IMR-90 (cell line): ENCODE measurements at regions not wholly inside any gene's neighbourhood (a gene's known extent, or its start where the extent isn't known, plus 50 kb on each side); places are given as distances from the start of the nearest gene placed in this dataset.

Experiments
- ATAC-seq: fragments of 200-7000 bp; cut with Tn5 transposase; 2 replicates; pipeline ENCODE4 v1.9.1; 2020; ENCODE audit warnings: low read depth, mild to moderate bottlenecking, moderate library complexity
- BruUV-seq: library from RNA; stranded (reverse); fragments of 400-500 nt; replicated peaks from 2 replicates; lab custom pipeline; 2021; lab: Mats Ljungman, UMichigan
- CTCF ChIA-PET: fragments of 300-600 bp; formaldehyde crosslinking; extraction: SDS; loops from one replicate; lab custom pipeline; 2021; ENCODE audit warnings: antibody characterized with exemption; lab: Yijun Ruan, JAX
- POLR2A ChIA-PET: fragments of 300-600 bp; sonication (Branson Sonifier 250); formaldehyde crosslinking; loops from one replicate; lab custom pipeline; 2022; ENCODE audit warnings: antibody characterized with exemption; ENCODE audit not compliant: unreplicated experiment; lab: Charles Lee
- DNase-seq: peaks from one replicate; pipeline ENCODE4 v3.0.0; 2013
- H2AFZ ChIP-seq: replicated peaks from 2 replicates; pipeline ENCODE3; 2013; ENCODE audit warnings: low read length, mild to moderate bottlenecking; ENCODE audit not compliant: poor library complexity
- H2AK5ac ChIP-seq: 2 replicates; pipeline ENCODE4 v1.6.1; 2013; ENCODE audit warnings: low read depth, low read length, inconsistent platforms
- H2AK9ac ChIP-seq: replicated peaks from 2 replicates; pipeline ENCODE3; 2013; ENCODE audit warnings: mild to moderate bottlenecking, low read depth, low read length, moderate library complexity; ENCODE audit not compliant: poor library complexity
- H2BK120ac ChIP-seq: 2 replicates; pipeline ENCODE4 v1.6.1; 2013; ENCODE audit warnings: low read depth, low read length, inconsistent platforms
- H2BK15ac ChIP-seq: 3 replicates; pipeline ENCODE4 v1.6.1; 2013; ENCODE audit warnings: low read depth, low read length, inconsistent platforms
- H2BK20ac ChIP-seq: 2 replicates; pipeline ENCODE4 v1.6.1; 2013; ENCODE audit warnings: low read depth, mild to moderate bottlenecking, inconsistent platforms, low read length, moderate library complexity
- H2BK5ac ChIP-seq: 2 replicates; pipeline ENCODE4 v1.6.1; 2013; ENCODE audit warnings: mild to moderate bottlenecking, low read depth, low read length, inconsistent platforms; ENCODE audit not compliant: poor library complexity, severe bottlenecking
- H3K14ac ChIP-seq: replicated peaks from 2 replicates; pipeline ENCODE4 v1.6.1; 2013; ENCODE audit warnings: low read depth, low read length, inconsistent platforms
- H3K18ac ChIP-seq: 2 replicates; pipeline ENCODE4 v1.6.1; 2013; ENCODE audit warnings: low read depth, low read length, control low read depth
- H3K23ac ChIP-seq: 2 replicates; pipeline ENCODE4 v1.6.1; 2013; ENCODE audit warnings: low read depth, low read length, inconsistent platforms
- H3K27ac ChIP-seq: 2 replicates; pipeline ENCODE4 v1.5.1; 2013; ENCODE audit warnings: mild to moderate bottlenecking, control low read depth, low read length; ENCODE audit not compliant: insufficient read depth
- H3K27me3 ChIP-seq: 2 replicates; pipeline ENCODE4 v1.6.1; 2013; ENCODE audit warnings: low read length; ENCODE audit not compliant: control insufficient read depth, insufficient read depth
- H3K36me3 ChIP-seq: 2 replicates; pipeline ENCODE4 v1.6.1; 2013; ENCODE audit warnings: low read length, mixed read lengths; ENCODE audit not compliant: control insufficient read depth, insufficient read depth
- H3K4ac ChIP-seq: 2 replicates; pipeline ENCODE4 v1.6.1; 2013; ENCODE audit warnings: low read depth, low read length, inconsistent platforms
- H3K4me1 ChIP-seq: 2 replicates; pipeline ENCODE4 v1.6.1; 2013; ENCODE audit warnings: low read length, mixed read lengths; ENCODE audit not compliant: control insufficient read depth, insufficient read depth
- H3K4me2 ChIP-seq: 2 replicates; pipeline ENCODE4 v1.6.1; 2013; ENCODE audit warnings: low read depth, mild to moderate bottlenecking, control low read depth, low read length, moderate library complexity
- H3K4me3 ChIP-seq: 2 replicates; pipeline ENCODE4 v1.5.1; 2013; ENCODE audit warnings: low read depth, mild to moderate bottlenecking, control low read depth, low read length, moderate library complexity; ENCODE audit not compliant: insufficient read depth
- H3K56ac ChIP-seq: 2 replicates; pipeline ENCODE4 v1.6.1; 2013; ENCODE audit warnings: low read length, inconsistent platforms; ENCODE audit not compliant: insufficient read depth; ENCODE audit errors: extremely low read depth
- H3K79me1 ChIP-seq, 2 experiments: 2 replicates each; pipeline ENCODE4 v1.6.1; 2013; ENCODE audit warnings: low read length in 2 of 2, inconsistent platforms in 1 of 2, low read depth in 1 of 2
- H3K9ac ChIP-seq: 2 replicates; pipeline ENCODE4 v1.6.1; 2013; ENCODE audit warnings: low read depth, low read length, control low read depth
- H3K9me1 ChIP-seq: 2 replicates; pipeline ENCODE4 v1.6.1; 2013; ENCODE audit warnings: low read length, inconsistent platforms; ENCODE audit not compliant: insufficient read depth
- H3K9me3 ChIP-seq: 2 replicates; pipeline ENCODE4 v1.6.1; 2013; ENCODE audit warnings: low read length; ENCODE audit not compliant: control insufficient read depth, insufficient read depth
- H4K20me1 ChIP-seq: 2 replicates; pipeline ENCODE4 v1.6.1; 2013; ENCODE audit warnings: low read length, inconsistent platforms; ENCODE audit not compliant: insufficient read depth
- H4K5ac ChIP-seq: 2 replicates; pipeline ENCODE4 v1.6.1; 2013; ENCODE audit warnings: mild to moderate bottlenecking, low read depth, low read length, control low read depth
- H4K8ac ChIP-seq, 2 experiments: 2 replicates each; pipeline ENCODE4 v1.6.1; 2013; ENCODE audit warnings: low read depth in 2 of 2, low read length in 2 of 2, control low read depth in 1 of 2, inconsistent platforms in 1 of 2
- H4K91ac ChIP-seq: 2 replicates; pipeline ENCODE4 v1.6.1; 2013; ENCODE audit warnings: low read depth, low read length, inconsistent platforms; ENCODE audit not compliant: insufficient read depth
- BHLHE40 ChIP-seq: fragments of 150-350 bp; IDR thresholded peaks from 2 replicates; pipeline ENCODE4 v1.6.1; 2016; ENCODE audit warnings: mild to moderate bottlenecking, low read depth, low read length
- CHD1 ChIP-seq: IDR thresholded peaks from 2 replicates; pipeline ENCODE4 v1.6.1; 2012; ENCODE audit warnings: low read depth, low read length, improper control_type of control experiment
- FOS ChIP-seq: fragments of 150-350 bp; IDR thresholded peaks from 2 replicates; pipeline ENCODE4 v1.6.1; 2016; ENCODE audit warnings: low read depth, low read length
- MAFK ChIP-seq: IDR thresholded peaks from 2 replicates; pipeline ENCODE4 v1.6.1; 2012; ENCODE audit warnings: low read depth, low read length, improper control_type of control experiment
- NFE2L2 ChIP-seq: fragments of 150-350 bp; IDR thresholded peaks from 2 replicates; pipeline ENCODE4 v1.6.1; 2016; ENCODE audit warnings: low read depth, mild to moderate bottlenecking, low read length
- POLR2A ChIP-seq: IDR thresholded peaks from 2 replicates; pipeline ENCODE4 v1.6.1; 2012; ENCODE audit warnings: mild to moderate bottlenecking, low read depth, low read length
- RCOR1 ChIP-seq: IDR thresholded peaks from 2 replicates; pipeline ENCODE4 v1.6.1; 2012; ENCODE audit warnings: mild to moderate bottlenecking, low read length, improper control_type of control experiment; ENCODE audit not compliant: insufficient replicate concordance
- RFX5 ChIP-seq: IDR thresholded peaks from 2 replicates; pipeline ENCODE4 v1.8.0; 2012; ENCODE audit warnings: low read depth, mild to moderate bottlenecking, low read length, moderate library complexity
- SMC3 ChIP-seq: fragments of 150-350 bp; IDR thresholded peaks from 2 replicates; pipeline ENCODE4 v1.6.1; 2016; ENCODE audit warnings: low read depth, mild to moderate bottlenecking, antibody characterized with exemption, low read length, moderate library complexity
- USF2 ChIP-seq: fragments of 150-350 bp; IDR thresholded peaks from 2 replicates; pipeline ENCODE4 v1.6.1; 2017; ENCODE audit warnings: mild to moderate bottlenecking, antibody characterized with exemption, low read length, low read depth
- WGBS, 2 experiments: methylation state at CpG; one replicate each; pipeline versions ENCODE4 v1.1.5 to v1.1.7; 2013; ENCODE audit warnings: missing lambda C conversion rate in 2 of 2; ENCODE audit not compliant: insufficient read length in 1 of 2; ENCODE audit errors: extremely low coverage in 2 of 2; 5-methylcytosine and 5-hydroxymethylcytosine counted together
- dilution Hi-C: fragments of 300-500 bp; cut with HindIII; formaldehyde crosslinking; loops from one replicate; pipeline ENCODE4 v1.14.3; 2018; ENCODE audit warnings: low sequenced_read_pairs; ENCODE audit not compliant: unreplicated experiment
- in situ Hi-C: fragments of 300-500 bp; cut with MboI; formaldehyde crosslinking; loops from 3 replicates; pipeline ENCODE4 v1.14.3; 2019; ENCODE audit warnings: low sequenced_read_pairs, inconsistent platforms, mixed read lengths
- intact Hi-C: fragments of 100-400 bp; cut with micrococcal nuclease; formaldehyde crosslinking; loops from 2 replicates; pipeline ENCODE4 v1.10.0; 2022
- TF ChIP-seq, protein P1 (sequence below): conservative IDR thresholded peaks from 2 replicates; pipeline ENCODE4 v1.5.1; 2012; ENCODE audit warnings: mild to moderate bottlenecking, low read depth, low read length, improper control_type of control experiment

- POLR2A ChIA-PET, result no interaction called here
- H3K4me2 ChIP-seq, result no peak overlapping the region
- peak overlapping the region; percentile 51 for H2BK5ac ChIP-seq
- peak overlapping the region; percentile 21; the same call in 1 of the 2 replicates for H2BK120ac ChIP-seq
- H3K27ac ChIP-seq, result no peak overlapping the region
- CTCF ChIA-PET, result no interaction called here
- ATAC-seq, result peak; percentile 33
- H2AFZ ChIP-seq, result no peak overlapping the region
- peak overlapping the region; percentile 7; the same call in 1 of the 2 replicates for H3K18ac ChIP-seq
- H4K5ac ChIP-seq, result no peak overlapping the region; the same call in 1 of the 2 replicates
- no peaks in the 10 kb centered on the region for H3K36me3 ChIP-seq
- peaks cover 13% of the 10 kb centered on the region for H3K4me1 ChIP-seq
- H3K9me3 ChIP-seq, result no peaks in the 10 kb centered on the region
- no peaks in the 10 kb centered on the region for H4K20me1 ChIP-seq
- no TSS peak for BruUV-seq
- TF ChIP-seq RCOR1 (no peak), BHLHE40 (no peak), RFX5 (no peak), FOS (no peak), CHD1 (no peak), USF2 (no peak), MAFK (no peak), NFE2L2 (no peak), SMC3 (no peak), POLR2A (no peak)
- TF ChIP-seq, protein P1, sequence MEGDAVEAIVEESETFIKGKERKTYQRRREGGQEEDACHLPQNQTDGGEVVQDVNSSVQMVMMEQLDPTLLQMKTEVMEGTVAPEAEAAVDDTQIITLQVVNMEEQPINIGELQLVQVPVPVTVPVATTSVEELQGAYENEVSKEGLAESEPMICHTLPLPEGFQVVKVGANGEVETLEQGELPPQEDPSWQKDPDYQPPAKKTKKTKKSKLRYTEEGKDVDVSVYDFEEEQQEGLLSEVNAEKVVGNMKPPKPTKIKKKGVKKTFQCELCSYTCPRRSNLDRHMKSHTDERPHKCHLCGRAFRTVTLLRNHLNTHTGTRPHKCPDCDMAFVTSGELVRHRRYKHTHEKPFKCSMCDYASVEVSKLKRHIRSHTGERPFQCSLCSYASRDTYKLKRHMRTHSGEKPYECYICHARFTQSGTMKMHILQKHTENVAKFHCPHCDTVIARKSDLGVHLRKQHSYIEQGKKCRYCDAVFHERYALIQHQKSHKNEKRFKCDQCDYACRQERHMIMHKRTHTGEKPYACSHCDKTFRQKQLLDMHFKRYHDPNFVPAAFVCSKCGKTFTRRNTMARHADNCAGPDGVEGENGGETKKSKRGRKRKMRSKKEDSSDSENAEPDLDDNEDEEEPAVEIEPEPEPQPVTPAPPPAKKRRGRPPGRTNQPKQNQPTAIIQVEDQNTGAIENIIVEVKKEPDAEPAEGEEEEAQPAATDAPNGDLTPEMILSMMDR, result no peak
- H3K4ac ChIP-seq, result peak overlapping the region; percentile 5; the same call in 1 of the 2 replicates
- no peak overlapping the region for H3K23ac ChIP-seq
- intact Hi-C loops (no loop called here), in situ Hi-C loops (no loop called here), dilution Hi-C loops (no loop called here)
- no peak for DNase-seq
- 0 out of 4 replicates have a peak overlapping the region, but pooled peaks of 1 of the 2 experiments have one; percentile 55 for H4K8ac ChIP-seq
- H3K79me1 ChIP-seq, result no peaks in the 10 kb centered on the region
- WGBS, 2 experiments, result no CpG with 5 or more reads among the region's 3 CpGs
- no peaks in the 10 kb centered on the region for H3K27me3 ChIP-seq
- H3K56ac ChIP-seq, result no peak overlapping the region
- H2AK9ac ChIP-seq, result no peak overlapping the region
- peak overlapping the region; percentile 20; the same call in 1 of the 2 replicates for H3K14ac ChIP-seq
- peak overlapping the region; percentile 36; the same call in 1 of the 2 replicates for H2BK20ac ChIP-seq
- H2BK15ac ChIP-seq, result no peak overlapping the region
- H4K91ac ChIP-seq, result no peak overlapping the region
- H3K9me1 ChIP-seq, result peaks cover 7% of the 10 kb centered on the region
- no peak overlapping the region for H2AK5ac ChIP-seq
- H3K9ac ChIP-seq, result no peak overlapping the region
- H3K4me3 ChIP-seq, result no peak overlapping the region
These were observed 227.7 kb upstream of the ZPLD1 start for GRCh38 chr3:102207151-102207571.
